Activated B cell treated with CpG ODN at 0.5 μM for 24 hours (primary cell): ENCODE measurements at regions not wholly inside any gene's neighbourhood (a gene's known extent, or its start where the extent isn't known, plus 50 kb on each side); places are given as distances from the start of the nearest gene placed in this dataset.
"Not testable (repeated sequence)": the region's sequence is repeated elsewhere in the genome, so short reads cannot be mapped to it uniquely, and the experiment has no call there.

ENCODE experiments used
- ATAC-seq: fragments of 200-7000 bp; cut with Tn5 transposase; one replicate; pipeline ENCODE4 v1.10.0; 2021; ENCODE audit warnings: low read depth, mild to moderate bottlenecking, moderate library complexity
- CTCF ChIA-PET: fragments of 350-600 bp; sonication (Branson Sonifier 250); formaldehyde crosslinking; loops from one replicate; lab custom pipeline; 2021; ENCODE audit warnings: antibody characterized with exemption; lab: Charles Lee
- POLR2A ChIA-PET: fragments of 350-600 bp; sonication (Branson Sonifier 250); formaldehyde crosslinking; loops from one replicate; lab custom pipeline; 2021; ENCODE audit warnings: antibody characterized with exemption; lab: Charles Lee
- DNase-seq: peaks from one replicate; pipeline ENCODE4 v3.0.0; 2022
- H3K27ac Mint-ChIP-seq: one replicate; pipeline ENCODE4 v1.8.0; 2020; ENCODE audit warnings: mixed read lengths
- H3K27me3 Mint-ChIP-seq: one replicate; pipeline ENCODE4 v1.8.0; 2021; ENCODE audit warnings: mixed read lengths
- H3K36me3 Mint-ChIP-seq: one replicate; pipeline ENCODE4 v1.8.0; 2021; ENCODE audit warnings: low read depth, mixed read lengths
- H3K4me1 Mint-ChIP-seq: one replicate; pipeline ENCODE4 v1.8.0; 2021; ENCODE audit warnings: mixed read lengths
- H3K4me3 Mint-ChIP-seq: one replicate; pipeline ENCODE4 v1.8.0; 2020; ENCODE audit warnings: mild to moderate bottlenecking, mixed read lengths
- H3K9me3 Mint-ChIP-seq: one replicate; pipeline ENCODE4 v1.8.0; 2020; ENCODE audit warnings: mixed read lengths
- intact Hi-C: fragments of 100-400 bp; cut with micrococcal nuclease; formaldehyde crosslinking; loops from one replicate; pipeline ENCODE4 v1.15.1; 2024

GRCh38 chr2:87568554-87569278 lies 179.2 kb upstream of the PLGLB2 start:
- H3K27me3 Mint-ChIP-seq, POLR2A ChIA-PET, H3K27ac Mint-ChIP-seq, ATAC-seq, CTCF ChIA-PET, H3K9me3 Mint-ChIP-seq, H3K4me3 Mint-ChIP-seq, DNase-seq, H3K36me3 Mint-ChIP-seq, intact Hi-C loops: not testable (repeated sequence)
- H3K4me1 Mint-ChIP-seq: peaks cover 11% of the 10 kb centered on the region

- CTCF ChIA-PET, H3K36me3 Mint-ChIP-seq, intact Hi-C loops, H3K4me1 Mint-ChIP-seq, H3K27me3 Mint-ChIP-seq, POLR2A ChIA-PET, H3K4me3 Mint-ChIP-seq, ATAC-seq, H3K9me3 Mint-ChIP-seq, H3K27ac Mint-ChIP-seq, DNase-seq: not testable (repeated sequence)
Measured at GRCh38 chr2:87569689-87570397, 178.0 kb upstream of the PLGLB2 start.

- H3K4me3 Mint-ChIP-seq, H3K27ac Mint-ChIP-seq, H3K4me1 Mint-ChIP-seq, CTCF ChIA-PET, ATAC-seq, H3K9me3 Mint-ChIP-seq, H3K27me3 Mint-ChIP-seq, intact Hi-C loops, H3K36me3 Mint-ChIP-seq, POLR2A ChIA-PET, DNase-seq: not testable (repeated sequence)
Measured at GRCh38 chr2:87571889-87572465, 175.9 kb upstream of the PLGLB2 start.

GRCh38 chr2:87572906-87573305 lies 175.0 kb upstream of the PLGLB2 start:
- H3K36me3 Mint-ChIP-seq, H3K27me3 Mint-ChIP-seq, H3K4me1 Mint-ChIP-seq, H3K9me3 Mint-ChIP-seq, CTCF ChIA-PET, intact Hi-C loops, DNase-seq, H3K27ac Mint-ChIP-seq, H3K4me3 Mint-ChIP-seq, POLR2A ChIA-PET, ATAC-seq: not testable (repeated sequence)

GRCh38 chr2:87573386-87574192 lies 174.3 kb upstream of the PLGLB2 start:
- DNase-seq, H3K9me3 Mint-ChIP-seq, H3K4me1 Mint-ChIP-seq, H3K36me3 Mint-ChIP-seq, H3K27me3 Mint-ChIP-seq, ATAC-seq, intact Hi-C loops, H3K4me3 Mint-ChIP-seq, POLR2A ChIA-PET, H3K27ac Mint-ChIP-seq, CTCF ChIA-PET: not testable (repeated sequence)

- CTCF ChIA-PET, H3K4me1 Mint-ChIP-seq, H3K27ac Mint-ChIP-seq, H3K9me3 Mint-ChIP-seq, DNase-seq, intact Hi-C loops, H3K4me3 Mint-ChIP-seq, ATAC-seq, H3K27me3 Mint-ChIP-seq, H3K36me3 Mint-ChIP-seq, POLR2A ChIA-PET: not testable (repeated sequence)
Measured at GRCh38 chr2:87574193-87575119, 173.4 kb upstream of the PLGLB2 start.

- H3K9me3 Mint-ChIP-seq, ATAC-seq, DNase-seq, H3K36me3 Mint-ChIP-seq, POLR2A ChIA-PET, intact Hi-C loops, H3K27me3 Mint-ChIP-seq, H3K4me3 Mint-ChIP-seq, H3K4me1 Mint-ChIP-seq, CTCF ChIA-PET, H3K27ac Mint-ChIP-seq: not testable (repeated sequence)
Measured at GRCh38 chr2:87575138-87575537, 172.7 kb upstream of the PLGLB2 start.

GRCh38 chr2:87577358-87577757 lies 170.5 kb upstream of the PLGLB2 start:
- H3K4me1 Mint-ChIP-seq, H3K27ac Mint-ChIP-seq, ATAC-seq, DNase-seq, H3K4me3 Mint-ChIP-seq, intact Hi-C loops, CTCF ChIA-PET, POLR2A ChIA-PET, H3K9me3 Mint-ChIP-seq, H3K36me3 Mint-ChIP-seq, H3K27me3 Mint-ChIP-seq: not testable (repeated sequence)

- H3K9me3 Mint-ChIP-seq, DNase-seq, H3K4me3 Mint-ChIP-seq, POLR2A ChIA-PET, H3K36me3 Mint-ChIP-seq, H3K27me3 Mint-ChIP-seq, intact Hi-C loops, CTCF ChIA-PET, H3K4me1 Mint-ChIP-seq, H3K27ac Mint-ChIP-seq: not testable (repeated sequence)
- peak; percentile 81 for ATAC-seq
Measured at GRCh38 chr2:87582152-87582551, 165.7 kb upstream of the PLGLB2 start.

- CTCF ChIA-PET, H3K4me1 Mint-ChIP-seq, H3K9me3 Mint-ChIP-seq, H3K36me3 Mint-ChIP-seq, H3K27me3 Mint-ChIP-seq, intact Hi-C loops, POLR2A ChIA-PET, ATAC-seq, H3K4me3 Mint-ChIP-seq, DNase-seq: not testable (repeated sequence)
- peak overlapping the region; percentile 56 for H3K27ac Mint-ChIP-seq
Measured at GRCh38 chr2:87582579-87582978, 165.3 kb upstream of the PLGLB2 start.

GRCh38 chr2:87583370-87583769 lies 164.5 kb upstream of the PLGLB2 start:
- H3K4me3 Mint-ChIP-seq, H3K27me3 Mint-ChIP-seq, POLR2A ChIA-PET, DNase-seq, H3K27ac Mint-ChIP-seq, intact Hi-C loops, CTCF ChIA-PET, H3K9me3 Mint-ChIP-seq, H3K36me3 Mint-ChIP-seq, H3K4me1 Mint-ChIP-seq, ATAC-seq: not testable (repeated sequence)
